Spleen (tissue), 11 donors: ENCODE measurements at regions not wholly inside any gene's neighbourhood (a gene's known extent, or its start where the extent isn't known, plus 50 kb on each side); places are given as distances from the start of the nearest gene placed in this dataset.

Experiments used
- DNase-seq: peaks from one replicate; pipeline ENCODE4 v3.0.0-alpha.2; 2020
- H3K27ac ChIP-seq, 8 donors: fragments of 200-600 bp; sonication (generic) in 7 of 8; 1 replicate in 4 of 8; 2 replicates in 4 of 8; pipeline versions ENCODE4 v1.5.0 to v1.8.0; 2016 to 2021; ENCODE audit warnings: inconsistent platforms in 4 of 8, mild to moderate bottlenecking in 4 of 8, moderate library complexity in 1 of 8
- H3K27me3 ChIP-seq, 7 donors: fragments of 200-600 bp; sonication (generic) in 6 of 7; replicated peaks in 1 of 7; 1 replicate in 4 of 7; 2 replicates in 3 of 7; pipeline versions ENCODE4 v1.5.0 to v1.8.0; 2016 to 2021; ENCODE audit warnings: inconsistent platforms in 3 of 7, mild to moderate bottlenecking in 1 of 7
- H3K36me3 ChIP-seq, 6 donors: fragments of 200-600 bp; sonication (generic) in 5 of 6; 1 replicate in 4 of 6; 2 replicates in 2 of 6; pipeline versions ENCODE4 v1.5.0 to v1.8.0; 2016 to 2021; ENCODE audit warnings: inconsistent platforms in 2 of 6
- H3K4me1 ChIP-seq, 6 donors: fragments of 200-600 bp; sonication (generic) in 5 of 6; 1 replicate in 3 of 6; 2 replicates in 3 of 6; pipeline versions ENCODE4 v1.5.0 to v1.8.0; 2016 to 2021; ENCODE audit warnings: inconsistent platforms in 3 of 6
- H3K4me3 ChIP-seq, 8 donors: fragments of 200-600 bp; sonication (generic) in 7 of 8; 1 replicate in 4 of 8; 2 replicates in 4 of 8; pipeline versions ENCODE4 v1.5.0 to v1.8.0; 2016 to 2021; ENCODE audit warnings: inconsistent platforms in 4 of 8, mild to moderate bottlenecking in 4 of 8, moderate library complexity in 2 of 8
- H3K9me3 ChIP-seq, 8 donors: fragments of 200-600 bp; sonication (generic) in 7 of 8; 1 replicate in 4 of 8; 2 replicates in 4 of 8; pipeline versions ENCODE4 v1.5.0 to v1.8.0; 2016 to 2021; ENCODE audit warnings: inconsistent platforms in 4 of 8
- CTCF ChIP-seq, 11 experiments: fragments of 200-600 bp in 7 of 11; fragments of 450-650 bp in 4 of 11; sonication (generic) in 4 of 11; IDR thresholded peaks in 8 of 11; conservative IDR thresholded peaks in 3 of 11; 1 replicate in 7 of 11; 2 replicates in 4 of 11; pipeline versions ENCODE4 v1.4.0 to v1.8.0; 2016 to 2021; ENCODE audit warnings: antibody characterized with exemption in 11 of 11, inconsistent platforms in 4 of 11, mild to moderate bottlenecking in 1 of 11
- POLR2A ChIP-seq, 3 donors: fragments of 450-650 bp; IDR thresholded peaks; one replicate each; pipeline ENCODE4 v1.5.1; 2017; ENCODE audit warnings: antibody characterized with exemption in 3 of 3, mild to moderate bottlenecking in 1 of 3
- POLR2AphosphoS5 ChIP-seq, 3 donors: sonication (generic); formaldehyde crosslinking; IDR thresholded peaks; one replicate each; pipeline ENCODE4 v1.5.1; 2017; ENCODE audit warnings: antibody characterized with exemption in 3 of 3
- WGBS, 5 donors: extraction: QIAGEN DNeasy Blood & Tissue Kit in 3 of 5; methylation state at CpG; one replicate each; pipeline versions ENCODE4 v1.1.5 to v1.1.7; 2013 to 2018; 5-methylcytosine and 5-hydroxymethylcytosine counted together
- intact Hi-C: fragments of 100-400 bp; cut with DNase I; formaldehyde crosslinking; loops from one replicate; pipeline ENCODE4 v1.15.0; 2023; ENCODE audit warnings: low total_unique reads
- donor health status: healthy with polysubstance abuse.
- donor health status: DM: no; HTN: no; CAD: no; lungs with moderate emphysema.
- donor health status: DM: no; HTN: no; CAD: no.
- donor health status: Bipolar disorder and iron deficiency.
- donor health status: healthy.
- donor health status: DM: no; HTN: no; CAD: no.
- donor health status: DM: yes; HTN: yes; CAD: no.

GRCh38 chr7:138245216-138245615, 169.0 kb downstream of the AKR1D1 start:
- H3K27ac ChIP-seq: peak overlapping the region in 1 of 8 donors; percentile 3
- no peak for DNase-seq
- peaks cover 0 to 7% (median 3%) of the 10 kb centered on the region in 6 donors for H3K4me1 ChIP-seq
- TF ChIP-seq CTCF (IDR thresholded peaks at IDR 0.05 in 8 of 11, conservative IDR thresholded peaks at IDR 0.05 in 3 of 11) (no peak), POLR2AphosphoS5 (IDR thresholded peaks at IDR 0.05) (no peak), POLR2A (IDR thresholded peaks at IDR 0.05) (no peak)
- H3K9me3 ChIP-seq: peaks cover 0 to 13% (median 4%) of the 10 kb centered on the region in 8 donors
- no peaks in the 10 kb centered on the region for H3K27me3 ChIP-seq
- H3K4me3 ChIP-seq: no peak overlapping the region
- no peaks in the 10 kb centered on the region for H3K36me3 ChIP-seq
- intact Hi-C loops: no loop called here

- H3K4me1 ChIP-seq: peaks cover 0 to 7% (median 3%) of the 10 kb centered on the region in 6 donors
- no peaks in the 10 kb centered on the region for H3K27me3 ChIP-seq
- no peak for TF ChIP-seq POLR2AphosphoS5 (IDR thresholded peaks at IDR 0.05)
- TF ChIP-seq POLR2A (IDR thresholded peaks at IDR 0.05): no peak
- intact Hi-C loops: no loop called here
- peaks cover 0 to 13% (median 4%) of the 10 kb centered on the region in 8 donors for H3K9me3 ChIP-seq
- no peak overlapping the region for H3K4me3 ChIP-seq
- no peak for DNase-seq
- 45 to 76% (median 56%) methylated on average over 1 of the region's 1 CpG for WGBS, 5 donors
- H3K27ac ChIP-seq: peak overlapping the region in 1 of 8 donors; percentile 3
- H3K36me3 ChIP-seq: no peaks in the 10 kb centered on the region
Measured at GRCh38 chr7:138245682-138246081, 169.4 kb downstream of the AKR1D1 start.

GRCh38 chr7:138246428-138246827, 170.2 kb downstream of the AKR1D1 start:
- peaks cover 0 to 7% (median 3%) of the 10 kb centered on the region in 6 donors for H3K4me1 ChIP-seq
- no peak overlapping the region for H3K27ac ChIP-seq
- H3K36me3 ChIP-seq: no peaks in the 10 kb centered on the region
- no peak for DNase-seq
- no peak for TF ChIP-seq POLR2A (IDR thresholded peaks at IDR 0.05)
- TF ChIP-seq POLR2AphosphoS5 (IDR thresholded peaks at IDR 0.05): no peak
- no peak for TF ChIP-seq CTCF (IDR thresholded peaks at IDR 0.05 in 8 of 11, conservative IDR thresholded peaks at IDR 0.05 in 3 of 11)
- no peaks in the 10 kb centered on the region for H3K27me3 ChIP-seq
- H3K9me3 ChIP-seq: peaks cover 0 to 13% (median 4%) of the 10 kb centered on the region in 8 donors
- WGBS, 5 donors: 78 to 90% (median 82%) methylated on average over 5 of the region's 5 CpGs
- no peak overlapping the region for H3K4me3 ChIP-seq
- intact Hi-C loops: no loop called here

- Histone ChIP-seq H3K4me3 (no peak overlapping the region), H3K36me3 (no peaks in the 10 kb centered on the region), H3K27ac (no peak overlapping the region), H3K4me1 (peaks cover 0 to 7% (median 3%) of the 10 kb centered on the region in 6 donors), H3K27me3 (no peaks in the 10 kb centered on the region), H3K9me3 (peaks cover 0 to 13% (median 4%) of the 10 kb centered on the region in 8 donors)
- WGBS, 5 donors: 63 to 87% (median 76%) methylated on average over 1 of the region's 1 CpG
- intact Hi-C loops: no loop called here
- no peak for TF ChIP-seq POLR2A (IDR thresholded peaks at IDR 0.05)
- TF ChIP-seq CTCF (IDR thresholded peaks at IDR 0.05 in 8 of 11, conservative IDR thresholded peaks at IDR 0.05 in 3 of 11): no peak
- no peak for TF ChIP-seq POLR2AphosphoS5 (IDR thresholded peaks at IDR 0.05)
- DNase-seq: no peak
Measured at GRCh38 chr7:138247081-138247480, 170.8 kb downstream of the AKR1D1 start.
